Hepatocyte (in vitro differentiated cells): ENCODE measurements at regions not wholly inside any gene's neighbourhood (a gene's known extent, or its start where the extent isn't known, plus 50 kb on each side); places are given as distances from the start of the nearest gene placed in this dataset.

Source experiments
- DNase-seq: peaks from one replicate; pipeline ENCODE4 v3.0.0-alpha.2; 2016; ENCODE audit warnings: low spot score
- H2AFZ ChIP-seq: fragments of 200-600 bp; sonication (generic); 2 replicates; pipeline ENCODE4 v1.6.0; 2016; ENCODE audit warnings: antibody characterized with exemption, mild to moderate bottlenecking
- H3K27ac ChIP-seq: fragments of 200-600 bp; sonication (generic); 2 replicates; pipeline ENCODE4 v1.5.1; 2016; ENCODE audit warnings: mild to moderate bottlenecking
- H3K27me3 ChIP-seq: fragments of 200-600 bp; sonication (generic); 2 replicates; pipeline ENCODE4 v1.6.1; 2016
- H3K36me3 ChIP-seq: fragments of 200-600 bp; sonication (generic); replicated peaks from 2 replicates; pipeline ENCODE4 v1.5.1; 2016; ENCODE audit warnings: low read depth; ENCODE audit not compliant: insufficient read depth
- H3K4me1 ChIP-seq: fragments of 200-600 bp; sonication (generic); 2 replicates; pipeline ENCODE4 v1.5.1; 2016; ENCODE audit warnings: mild to moderate bottlenecking, moderate library complexity; ENCODE audit not compliant: insufficient read depth
- H3K4me2 ChIP-seq: fragments of 200-600 bp; sonication (generic); 2 replicates; pipeline ENCODE4 v1.6.0; 2016
- H3K4me3 ChIP-seq: fragments of 200-600 bp; sonication (generic); 2 replicates; pipeline ENCODE4 v1.5.1; 2016; ENCODE audit warnings: mild to moderate bottlenecking
- H3K79me2 ChIP-seq: fragments of 200-600 bp; sonication (generic); 2 replicates; pipeline ENCODE4 v1.6.0; 2017; ENCODE audit warnings: mild to moderate bottlenecking
- H3K9me2 ChIP-seq: fragments of 200-600 bp; sonication (generic); replicated peaks from 2 replicates; pipeline ENCODE4 v1.6.0; 2017; ENCODE audit warnings: mild to moderate bottlenecking; ENCODE audit not compliant: insufficient read depth
- H3K9me3 ChIP-seq: fragments of 200-600 bp; sonication (generic); 2 replicates; pipeline ENCODE4 v1.5.1; 2016; ENCODE audit warnings: low read depth, mild to moderate bottlenecking
- H4K20me1 ChIP-seq: fragments of 200-600 bp; sonication (generic); 2 replicates; pipeline ENCODE4 v1.6.0; 2016; ENCODE audit warnings: mild to moderate bottlenecking; ENCODE audit not compliant: insufficient read depth, poor library complexity, severe bottlenecking
- EZH2 ChIP-seq: fragments of 200-600 bp; sonication (generic); IDR thresholded peaks from 2 replicates; pipeline ENCODE4 v1.6.1; 2016; ENCODE audit warnings: antibody characterized with exemption, mild to moderate bottlenecking, borderline replicate concordance
- EZH2phosphoT487 ChIP-seq: fragments of 200-600 bp; sonication (generic); IDR thresholded peaks from one replicate; pipeline ENCODE4 v1.6.1; 2018; ENCODE audit warnings: antibody characterized with exemption, mild to moderate bottlenecking, low read depth, moderate library complexity; ENCODE audit not compliant: unreplicated experiment, severe bottlenecking
- WGBS: methylation state at CpG from one replicate; pipeline ENCODE4 v1.1.6; 2016; ENCODE audit warnings: low lambda C conversion rate; ENCODE audit errors: missing lambda C conversion rate; 5-methylcytosine and 5-hydroxymethylcytosine counted together
- TF ChIP-seq, protein P1 (sequence below): fragments of 200-600 bp; sonication (generic); IDR thresholded peaks from 2 replicates; pipeline ENCODE4 v1.5.1; 2016; ENCODE audit warnings: antibody characterized with exemption, mild to moderate bottlenecking; ENCODE audit not compliant: poor library complexity

DNA sequence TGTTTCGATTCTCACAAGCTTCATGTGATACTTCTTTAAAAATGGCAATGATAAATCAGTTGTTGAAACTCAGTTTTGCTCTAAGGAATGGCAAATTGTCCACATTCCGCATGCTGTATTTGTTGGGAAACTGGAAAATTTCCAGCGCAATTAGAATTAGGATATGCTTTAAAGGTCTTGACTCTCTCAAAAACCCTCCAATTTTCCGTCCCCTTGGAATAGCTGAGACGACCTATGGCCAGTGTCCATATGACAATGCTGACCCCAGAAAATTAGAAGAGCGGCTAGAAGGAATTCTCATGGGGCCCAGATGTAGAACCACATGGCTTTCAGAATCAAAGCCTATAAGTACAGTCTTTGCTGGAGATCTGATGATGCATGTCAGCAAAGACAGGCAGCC is 170.8 kb downstream of the TMEM18 start:
- no peaks in the 10 kb centered on the region for H3K4me1 ChIP-seq
- no peak overlapping the region for H3K4me2 ChIP-seq
- H3K27ac ChIP-seq: no peak overlapping the region
- H3K27me3 ChIP-seq: peaks cover 4% of the 10 kb centered on the region
- H3K9me3 ChIP-seq: no peaks in the 10 kb centered on the region
- no peak overlapping the region for H3K4me3 ChIP-seq
- H3K79me2 ChIP-seq: no peaks in the 10 kb centered on the region
- DNase-seq: no peak
- WGBS: 71% methylated on average over 6 of the region's 6 CpGs
- no peaks in the 10 kb centered on the region for H4K20me1 ChIP-seq
- TF ChIP-seq, protein P1, sequence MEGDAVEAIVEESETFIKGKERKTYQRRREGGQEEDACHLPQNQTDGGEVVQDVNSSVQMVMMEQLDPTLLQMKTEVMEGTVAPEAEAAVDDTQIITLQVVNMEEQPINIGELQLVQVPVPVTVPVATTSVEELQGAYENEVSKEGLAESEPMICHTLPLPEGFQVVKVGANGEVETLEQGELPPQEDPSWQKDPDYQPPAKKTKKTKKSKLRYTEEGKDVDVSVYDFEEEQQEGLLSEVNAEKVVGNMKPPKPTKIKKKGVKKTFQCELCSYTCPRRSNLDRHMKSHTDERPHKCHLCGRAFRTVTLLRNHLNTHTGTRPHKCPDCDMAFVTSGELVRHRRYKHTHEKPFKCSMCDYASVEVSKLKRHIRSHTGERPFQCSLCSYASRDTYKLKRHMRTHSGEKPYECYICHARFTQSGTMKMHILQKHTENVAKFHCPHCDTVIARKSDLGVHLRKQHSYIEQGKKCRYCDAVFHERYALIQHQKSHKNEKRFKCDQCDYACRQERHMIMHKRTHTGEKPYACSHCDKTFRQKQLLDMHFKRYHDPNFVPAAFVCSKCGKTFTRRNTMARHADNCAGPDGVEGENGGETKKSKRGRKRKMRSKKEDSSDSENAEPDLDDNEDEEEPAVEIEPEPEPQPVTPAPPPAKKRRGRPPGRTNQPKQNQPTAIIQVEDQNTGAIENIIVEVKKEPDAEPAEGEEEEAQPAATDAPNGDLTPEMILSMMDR: no peak
- TF ChIP-seq EZH2: no peak
- no peak for TF ChIP-seq EZH2phosphoT487
- H2AFZ ChIP-seq: no peak overlapping the region
- H3K9me2 ChIP-seq: no peaks in the 10 kb centered on the region
- no peaks in the 10 kb centered on the region for H3K36me3 ChIP-seq

DNA sequence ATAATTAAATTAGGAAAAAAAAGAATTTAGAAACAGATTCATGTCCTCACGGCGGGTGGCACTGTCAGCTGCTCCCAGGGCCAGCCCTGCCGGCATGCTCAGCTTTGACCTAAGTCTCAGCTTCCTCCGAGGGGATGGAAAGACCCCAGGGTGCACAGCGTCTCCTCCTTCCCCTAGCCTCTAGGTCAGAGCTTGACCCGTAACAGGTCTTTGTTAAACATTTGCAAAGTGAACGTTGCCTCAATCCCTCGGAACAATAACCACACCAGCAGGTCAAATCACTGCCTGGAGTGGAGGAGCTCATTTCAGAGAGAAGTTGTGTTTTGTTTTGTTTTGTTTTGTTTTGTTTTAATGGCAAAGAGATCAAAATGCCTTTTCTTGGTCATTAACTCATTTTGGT is 171.3 kb downstream of the TMEM18 start:
- TF ChIP-seq, protein P1: no peak
- TF ChIP-seq EZH2 (no peak), EZH2phosphoT487 (no peak)
- no peaks in the 10 kb centered on the region for H3K79me2 ChIP-seq
- no peak overlapping the region for H3K27ac ChIP-seq
- H3K27me3 ChIP-seq: peaks cover 4% of the 10 kb centered on the region
- no peak overlapping the region for H3K4me3 ChIP-seq
- no peaks in the 10 kb centered on the region for H3K36me3 ChIP-seq
- no peaks in the 10 kb centered on the region for H3K9me2 ChIP-seq
- H4K20me1 ChIP-seq: no peaks in the 10 kb centered on the region
- 42% methylated on average over 8 of the region's 8 CpGs for WGBS
- no peak overlapping the region for H2AFZ ChIP-seq
- H3K4me1 ChIP-seq: no peaks in the 10 kb centered on the region
- no peak for DNase-seq
- no peak overlapping the region for H3K4me2 ChIP-seq
- no peaks in the 10 kb centered on the region for H3K9me3 ChIP-seq

DNA sequence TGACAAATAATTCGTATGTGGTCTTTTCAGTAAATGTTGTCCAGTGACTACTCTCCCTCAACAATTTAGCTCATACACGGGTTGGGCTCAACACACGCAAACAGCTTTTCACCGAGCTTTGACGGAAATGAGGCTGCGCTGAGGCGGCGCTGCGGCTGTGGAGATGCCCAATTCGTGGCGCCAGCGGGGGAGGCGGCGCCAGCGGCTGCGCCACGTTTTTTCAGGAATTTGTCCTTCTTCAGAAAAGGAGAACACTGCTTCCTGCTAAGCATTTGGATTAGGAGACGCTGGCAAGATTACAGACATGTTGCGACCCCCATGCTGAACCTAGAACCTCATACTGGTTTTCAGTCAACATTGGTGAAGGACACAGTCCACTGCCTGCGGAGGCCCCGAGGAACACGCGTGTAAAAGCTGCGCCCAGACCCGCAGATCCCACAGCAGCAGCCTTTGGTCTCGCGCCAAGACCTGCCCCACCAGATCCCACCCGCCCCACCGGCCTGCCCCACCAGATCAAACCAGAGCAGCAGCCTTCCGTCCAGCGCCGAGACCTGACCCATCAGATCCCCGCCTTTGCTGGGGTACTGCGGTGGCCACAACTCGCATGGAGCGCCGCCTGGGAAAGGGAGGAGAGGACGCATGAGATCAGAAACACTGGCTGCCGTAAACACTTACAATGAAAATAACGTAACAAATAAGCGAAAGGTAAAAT is 173.8 kb downstream of the TMEM18 start:
- no peaks in the 10 kb centered on the region for H4K20me1 ChIP-seq
- WGBS: 98% methylated on average over 41 of the region's 41 CpGs
- H3K9me2 ChIP-seq: no peaks in the 10 kb centered on the region
- H2AFZ ChIP-seq: no peak overlapping the region
- no peaks in the 10 kb centered on the region for H3K36me3 ChIP-seq
- TF ChIP-seq, protein P1: no peak
- TF ChIP-seq EZH2phosphoT487: no peak
- no peak for TF ChIP-seq EZH2
- H3K27ac ChIP-seq: no peak overlapping the region
- no peak overlapping the region for H3K4me2 ChIP-seq
- H3K4me1 ChIP-seq: no peaks in the 10 kb centered on the region
- H3K27me3 ChIP-seq: peaks cover 4% of the 10 kb centered on the region
- H3K79me2 ChIP-seq: no peaks in the 10 kb centered on the region
- no peak for DNase-seq
- no peak overlapping the region for H3K4me3 ChIP-seq
- no peaks in the 10 kb centered on the region for H3K9me3 ChIP-seq
